A549 (cell line): ENCODE measurements at regions not wholly inside any gene's neighbourhood (a gene's known extent, or its start where the extent isn't known, plus 50 kb on each side); places are given as distances from the start of the nearest gene placed in this dataset.
"Not testable (repeated sequence)": the region's sequence is repeated elsewhere in the genome, so short reads cannot be mapped to it uniquely, and the experiment has no call there.

Experiments used
- BHLHE40 ChIP-seq: IDR thresholded peaks from 2 replicates; pipeline ENCODE4 v1.6.1; 2012; ENCODE audit warnings: low read depth, low read length, inconsistent platforms
- EP300 ChIP-seq, 2 experiments: fragments of >200 bp; sonication (Bioruptor Twin); formaldehyde crosslinking; IDR thresholded peaks; 2 replicates in 1 of 2; 3 replicates in 1 of 2; pipeline ENCODE4 v1.6.1; 2016 to 2017
- POLR2A ChIP-seq: IDR thresholded peaks from 2 replicates; pipeline ENCODE4 v1.6.1; 2012; ENCODE audit warnings: mild to moderate bottlenecking, low read length
- RAD21 ChIP-seq, 2 experiments: fragments of >200 bp in 1 of 2; sonication (Bioruptor Twin) in 1 of 2; formaldehyde crosslinking in 1 of 2; IDR thresholded peaks in 1 of 2; conservative IDR thresholded peaks in 1 of 2; 2 replicates in 1 of 2; 3 replicates in 1 of 2; pipeline ENCODE4 v1.6.1; 2012 to 2018; ENCODE audit warnings: inconsistent platforms in 1 of 2
- RFX5 ChIP-seq: fragments of 450-650 bp; IDR thresholded peaks from 2 replicates; pipeline ENCODE4 v1.7.1; 2014; ENCODE audit warnings: antibody characterized with exemption, mild to moderate bottlenecking, moderate library complexity
- TF ChIP-seq, protein P1 (sequence below): fragments of >200 bp; sonication (Bioruptor Twin); formaldehyde crosslinking; IDR thresholded peaks from 3 replicates; pipeline ENCODE4 v1.5.1; 2016
- TF ChIP-seq, protein P2 (sequence below): fragments of >200 bp; sonication (Bioruptor Twin); formaldehyde crosslinking; IDR thresholded peaks from 3 replicates; pipeline ENCODE4 v1.6.1; 2016
- TF ChIP-seq, protein P3 (sequence below): fragments of 150-350 bp; IDR thresholded peaks from 2 replicates; pipeline ENCODE4 v1.6.1; 2014; ENCODE audit warnings: low read depth, mild to moderate bottlenecking, low read length
- TF ChIP-seq, protein P4 (sequence below): IDR thresholded peaks from 2 replicates; pipeline ENCODE4 v1.6.1; 2012; ENCODE audit warnings: low read depth, borderline replicate concordance
- TF ChIP-seq, protein P5 (sequence below): fragments of 450-650 bp; IDR thresholded peaks from 2 replicates; pipeline ENCODE4 v1.6.1; 2014; ENCODE audit warnings: antibody characterized with exemption
- TF ChIP-seq, protein P6 (sequence below): fragments of 200-600 bp; sonication (generic); IDR thresholded peaks from 2 replicates; pipeline ENCODE4 v1.6.1; 2016; ENCODE audit warnings: antibody characterized with exemption, mild to moderate bottlenecking, moderate library complexity

DNA sequence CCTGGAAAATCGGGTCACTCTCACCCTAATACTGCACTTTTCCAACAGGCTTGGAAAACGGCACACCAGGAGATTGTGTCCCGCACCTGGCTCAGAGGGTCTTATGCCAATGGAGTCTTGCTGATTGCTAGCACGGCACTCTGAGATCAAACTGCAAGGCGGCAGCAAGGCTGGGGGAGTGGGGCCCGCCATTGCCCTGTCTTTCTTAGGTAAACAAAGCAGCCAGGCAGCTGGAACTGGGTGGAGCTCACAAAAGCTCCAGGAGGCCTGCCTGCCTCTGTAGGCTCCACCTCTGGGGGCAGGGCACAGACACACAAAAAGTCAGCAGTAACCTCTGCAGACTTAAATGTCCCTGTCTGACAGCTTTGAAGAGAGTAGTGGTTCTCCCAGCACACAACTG, 557.9 kb upstream of the WSB1 start:
- not testable (repeated sequence) for TF ChIP-seq POLR2A; RAD21 (conservative IDR thresholded peaks at IDR 0.05 in 1 of 2, IDR thresholded peaks at IDR 0.05 in 1 of 2); EP300 (IDR thresholded peaks at IDR 0.05); RFX5; BHLHE40
- TF ChIP-seq, protein P1, sequence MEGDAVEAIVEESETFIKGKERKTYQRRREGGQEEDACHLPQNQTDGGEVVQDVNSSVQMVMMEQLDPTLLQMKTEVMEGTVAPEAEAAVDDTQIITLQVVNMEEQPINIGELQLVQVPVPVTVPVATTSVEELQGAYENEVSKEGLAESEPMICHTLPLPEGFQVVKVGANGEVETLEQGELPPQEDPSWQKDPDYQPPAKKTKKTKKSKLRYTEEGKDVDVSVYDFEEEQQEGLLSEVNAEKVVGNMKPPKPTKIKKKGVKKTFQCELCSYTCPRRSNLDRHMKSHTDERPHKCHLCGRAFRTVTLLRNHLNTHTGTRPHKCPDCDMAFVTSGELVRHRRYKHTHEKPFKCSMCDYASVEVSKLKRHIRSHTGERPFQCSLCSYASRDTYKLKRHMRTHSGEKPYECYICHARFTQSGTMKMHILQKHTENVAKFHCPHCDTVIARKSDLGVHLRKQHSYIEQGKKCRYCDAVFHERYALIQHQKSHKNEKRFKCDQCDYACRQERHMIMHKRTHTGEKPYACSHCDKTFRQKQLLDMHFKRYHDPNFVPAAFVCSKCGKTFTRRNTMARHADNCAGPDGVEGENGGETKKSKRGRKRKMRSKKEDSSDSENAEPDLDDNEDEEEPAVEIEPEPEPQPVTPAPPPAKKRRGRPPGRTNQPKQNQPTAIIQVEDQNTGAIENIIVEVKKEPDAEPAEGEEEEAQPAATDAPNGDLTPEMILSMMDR = not testable (repeated sequence)
- TF ChIP-seq, protein P2, sequence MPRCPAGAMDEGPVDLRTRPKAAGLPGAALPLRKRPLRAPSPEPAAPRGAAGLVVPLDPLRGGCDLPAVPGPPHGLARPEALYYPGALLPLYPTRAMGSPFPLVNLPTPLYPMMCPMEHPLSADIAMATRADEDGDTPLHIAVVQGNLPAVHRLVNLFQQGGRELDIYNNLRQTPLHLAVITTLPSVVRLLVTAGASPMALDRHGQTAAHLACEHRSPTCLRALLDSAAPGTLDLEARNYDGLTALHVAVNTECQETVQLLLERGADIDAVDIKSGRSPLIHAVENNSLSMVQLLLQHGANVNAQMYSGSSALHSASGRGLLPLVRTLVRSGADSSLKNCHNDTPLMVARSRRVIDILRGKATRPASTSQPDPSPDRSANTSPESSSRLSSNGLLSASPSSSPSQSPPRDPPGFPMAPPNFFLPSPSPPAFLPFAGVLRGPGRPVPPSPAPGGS = not testable (repeated sequence)
- TF ChIP-seq, protein P3, sequence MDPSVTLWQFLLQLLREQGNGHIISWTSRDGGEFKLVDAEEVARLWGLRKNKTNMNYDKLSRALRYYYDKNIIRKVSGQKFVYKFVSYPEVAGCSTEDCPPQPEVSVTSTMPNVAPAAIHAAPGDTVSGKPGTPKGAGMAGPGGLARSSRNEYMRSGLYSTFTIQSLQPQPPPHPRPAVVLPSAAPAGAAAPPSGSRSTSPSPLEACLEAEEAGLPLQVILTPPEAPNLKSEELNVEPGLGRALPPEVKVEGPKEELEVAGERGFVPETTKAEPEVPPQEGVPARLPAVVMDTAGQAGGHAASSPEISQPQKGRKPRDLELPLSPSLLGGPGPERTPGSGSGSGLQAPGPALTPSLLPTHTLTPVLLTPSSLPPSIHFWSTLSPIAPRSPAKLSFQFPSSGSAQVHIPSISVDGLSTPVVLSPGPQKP = not testable (repeated sequence)
- TF ChIP-seq, protein P4, sequence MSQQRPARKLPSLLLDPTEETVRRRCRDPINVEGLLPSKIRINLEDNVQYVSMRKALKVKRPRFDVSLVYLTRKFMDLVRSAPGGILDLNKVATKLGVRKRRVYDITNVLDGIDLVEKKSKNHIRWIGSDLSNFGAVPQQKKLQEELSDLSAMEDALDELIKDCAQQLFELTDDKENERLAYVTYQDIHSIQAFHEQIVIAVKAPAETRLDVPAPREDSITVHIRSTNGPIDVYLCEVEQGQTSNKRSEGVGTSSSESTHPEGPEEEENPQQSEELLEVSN = not testable (repeated sequence)
- TF ChIP-seq, protein P5, sequence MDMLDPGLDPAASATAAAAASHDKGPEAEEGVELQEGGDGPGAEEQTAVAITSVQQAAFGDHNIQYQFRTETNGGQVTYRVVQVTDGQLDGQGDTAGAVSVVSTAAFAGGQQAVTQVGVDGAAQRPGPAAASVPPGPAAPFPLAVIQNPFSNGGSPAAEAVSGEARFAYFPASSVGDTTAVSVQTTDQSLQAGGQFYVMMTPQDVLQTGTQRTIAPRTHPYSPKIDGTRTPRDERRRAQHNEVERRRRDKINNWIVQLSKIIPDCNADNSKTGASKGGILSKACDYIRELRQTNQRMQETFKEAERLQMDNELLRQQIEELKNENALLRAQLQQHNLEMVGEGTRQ = not testable (repeated sequence)
- TF ChIP-seq, protein P6, sequence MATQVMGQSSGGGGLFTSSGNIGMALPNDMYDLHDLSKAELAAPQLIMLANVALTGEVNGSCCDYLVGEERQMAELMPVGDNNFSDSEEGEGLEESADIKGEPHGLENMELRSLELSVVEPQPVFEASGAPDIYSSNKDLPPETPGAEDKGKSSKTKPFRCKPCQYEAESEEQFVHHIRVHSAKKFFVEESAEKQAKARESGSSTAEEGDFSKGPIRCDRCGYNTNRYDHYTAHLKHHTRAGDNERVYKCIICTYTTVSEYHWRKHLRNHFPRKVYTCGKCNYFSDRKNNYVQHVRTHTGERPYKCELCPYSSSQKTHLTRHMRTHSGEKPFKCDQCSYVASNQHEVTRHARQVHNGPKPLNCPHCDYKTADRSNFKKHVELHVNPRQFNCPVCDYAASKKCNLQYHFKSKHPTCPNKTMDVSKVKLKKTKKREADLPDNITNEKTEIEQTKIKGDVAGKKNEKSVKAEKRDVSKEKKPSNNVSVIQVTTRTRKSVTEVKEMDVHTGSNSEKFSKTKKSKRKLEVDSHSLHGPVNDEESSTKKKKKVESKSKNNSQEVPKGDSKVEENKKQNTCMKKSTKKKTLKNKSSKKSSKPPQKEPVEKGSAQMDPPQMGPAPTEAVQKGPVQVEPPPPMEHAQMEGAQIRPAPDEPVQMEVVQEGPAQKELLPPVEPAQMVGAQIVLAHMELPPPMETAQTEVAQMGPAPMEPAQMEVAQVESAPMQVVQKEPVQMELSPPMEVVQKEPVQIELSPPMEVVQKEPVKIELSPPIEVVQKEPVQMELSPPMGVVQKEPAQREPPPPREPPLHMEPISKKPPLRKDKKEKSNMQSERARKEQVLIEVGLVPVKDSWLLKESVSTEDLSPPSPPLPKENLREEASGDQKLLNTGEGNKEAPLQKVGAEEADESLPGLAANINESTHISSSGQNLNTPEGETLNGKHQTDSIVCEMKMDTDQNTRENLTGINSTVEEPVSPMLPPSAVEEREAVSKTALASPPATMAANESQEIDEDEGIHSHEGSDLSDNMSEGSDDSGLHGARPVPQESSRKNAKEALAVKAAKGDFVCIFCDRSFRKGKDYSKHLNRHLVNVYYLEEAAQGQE = not testable (repeated sequence)
